KMS-11 (cell line): ENCODE measurements at regions not wholly inside any gene's neighbourhood (a gene's known extent, or its start where the extent isn't known, plus 50 kb on each side); places are given as distances from the start of the nearest gene placed in this dataset.

Source experiments
- H2AFZ ChIP-seq: fragments of 200-600 bp; sonication (generic); 2 replicates; pipeline ENCODE4 v1.6.1; 2016; ENCODE audit warnings: antibody characterized with exemption, mixed run types, low read depth
- H3K27ac ChIP-seq: fragments of 200-600 bp; sonication (generic); 2 replicates; pipeline ENCODE4 v1.6.1; 2016; ENCODE audit warnings: mild to moderate bottlenecking, mixed run types
- H3K27me3 ChIP-seq: fragments of 200-600 bp; sonication (generic); 2 replicates; pipeline ENCODE4 v1.6.1; 2017; ENCODE audit warnings: mild to moderate bottlenecking, low read depth, mixed run types, moderate library complexity; ENCODE audit not compliant: insufficient read depth
- H3K36me3 ChIP-seq: fragments of 200-600 bp; sonication (generic); 2 replicates; pipeline ENCODE4 v1.6.1; 2017; ENCODE audit warnings: mild to moderate bottlenecking, mixed run types; ENCODE audit not compliant: insufficient read depth
- H3K4me1 ChIP-seq: fragments of 200-600 bp; sonication (generic); 2 replicates; pipeline ENCODE4 v1.6.1; 2016; ENCODE audit warnings: mild to moderate bottlenecking, low read depth, mixed run types; ENCODE audit not compliant: poor library complexity, severe bottlenecking
- H3K4me2 ChIP-seq: fragments of 200-600 bp; sonication (generic); 2 replicates; pipeline ENCODE4 v1.7.0; 2016; ENCODE audit warnings: mild to moderate bottlenecking, mixed run types
- H3K4me3 ChIP-seq: fragments of 200-600 bp; sonication (generic); IDR thresholded peaks from 2 replicates; pipeline ENCODE4 v1.6.1; 2017; ENCODE audit warnings: low read depth, low read length, mixed read lengths; ENCODE audit not compliant: insufficient read depth
- H3K79me2 ChIP-seq: fragments of 200-600 bp; sonication (generic); 2 replicates; pipeline ENCODE4 v1.6.1; 2016; ENCODE audit warnings: low read depth, mixed run types; ENCODE audit not compliant: insufficient read depth
- H3K9ac ChIP-seq: fragments of 200-600 bp; sonication (generic); 2 replicates; pipeline ENCODE4 v1.6.1; 2016; ENCODE audit warnings: mild to moderate bottlenecking, mixed run types
- H4K20me1 ChIP-seq: fragments of 200-600 bp; sonication (generic); 2 replicates; pipeline ENCODE4 v1.6.1; 2016; ENCODE audit warnings: mild to moderate bottlenecking, mixed run types; ENCODE audit not compliant: insufficient read depth
- CTCF ChIP-seq: fragments of 200-600 bp; sonication (generic); conservative IDR thresholded peaks from 2 replicates; pipeline ENCODE4 v1.6.1; 2017; ENCODE audit warnings: low read depth, mild to moderate bottlenecking, antibody characterized with exemption, low read length, moderate library complexity, mixed read lengths

GRCh38 chr22:48744967-48745841, 1082.5 kb downstream of the BRD1 start:
- no peaks in the 10 kb centered on the region for H3K36me3 ChIP-seq
- no peak overlapping the region for H3K4me2 ChIP-seq
- no peak overlapping the region for H3K4me3 ChIP-seq
- no peaks in the 10 kb centered on the region for H3K27me3 ChIP-seq
- H3K27ac ChIP-seq, result no peak overlapping the region
- H4K20me1 ChIP-seq, result no peaks in the 10 kb centered on the region
- no peak for TF ChIP-seq CTCF
- H3K4me1 ChIP-seq, result no peaks in the 10 kb centered on the region
- no peak overlapping the region for H3K9ac ChIP-seq
- no peak overlapping the region for H2AFZ ChIP-seq
- no peaks in the 10 kb centered on the region for H3K79me2 ChIP-seq

- no peaks in the 10 kb centered on the region for H3K79me2 ChIP-seq
- no peaks in the 10 kb centered on the region for H3K27me3 ChIP-seq
- no peak for TF ChIP-seq CTCF
- no peak overlapping the region for H2AFZ ChIP-seq
- H3K27ac ChIP-seq, result no peak overlapping the region
- no peaks in the 10 kb centered on the region for H3K36me3 ChIP-seq
- H3K4me1 ChIP-seq, result no peaks in the 10 kb centered on the region
- H3K4me2 ChIP-seq, result no peak overlapping the region
- H4K20me1 ChIP-seq, result no peaks in the 10 kb centered on the region
- no peak overlapping the region for H3K9ac ChIP-seq
- no peak overlapping the region for H3K4me3 ChIP-seq
These were observed 1083.4 kb downstream of the BRD1 start for GRCh38 chr22:48744283-48744641.

- no peaks in the 10 kb centered on the region for H3K27me3 ChIP-seq
- TF ChIP-seq CTCF, result no peak
- no peak overlapping the region for H3K4me2 ChIP-seq
- no peak overlapping the region for H3K27ac ChIP-seq
- no peaks in the 10 kb centered on the region for H3K36me3 ChIP-seq
- no peaks in the 10 kb centered on the region for H4K20me1 ChIP-seq
- H3K4me3 ChIP-seq, result no peak overlapping the region
- no peak overlapping the region for H3K9ac ChIP-seq
- no peaks in the 10 kb centered on the region for H3K4me1 ChIP-seq
- no peaks in the 10 kb centered on the region for H3K79me2 ChIP-seq
- H2AFZ ChIP-seq, result no peak overlapping the region
These were observed 1083.9 kb downstream of the BRD1 start for GRCh38 chr22:48743601-48744282.

- H3K9ac ChIP-seq, result no peak overlapping the region
- no peak overlapping the region for H3K27ac ChIP-seq
- no peak overlapping the region for H2AFZ ChIP-seq
- no peaks in the 10 kb centered on the region for H3K79me2 ChIP-seq
- no peaks in the 10 kb centered on the region for H3K4me1 ChIP-seq
- H3K36me3 ChIP-seq, result no peaks in the 10 kb centered on the region
- H3K4me3 ChIP-seq, result no peak overlapping the region
- TF ChIP-seq CTCF, result no peak
- no peak overlapping the region for H3K4me2 ChIP-seq
- no peaks in the 10 kb centered on the region for H3K27me3 ChIP-seq
- H4K20me1 ChIP-seq, result no peaks in the 10 kb centered on the region
These were observed 1084.9 kb downstream of the BRD1 start for GRCh38 chr22:48742556-48743343.
